ENCODE measurements at regions not wholly inside any gene's neighbourhood (a gene's known extent, or its start where the extent isn't known, plus 50 kb on each side); places are given as distances from the start of the nearest gene placed in this dataset.

- DNase-seq, result no peak
Measured at GRCh38 chr12:112559784-112560183, 141.0 kb downstream of the PTPN11 start.

- no peak for DNase-seq
Measured at GRCh38 chr12:112564160-112564784, 145.5 kb downstream of the PTPN11 start.

GRCh38 chr12:112568641-112569040, 149.9 kb downstream of the PTPN11 start:
- no peak for DNase-seq

- DNase-seq, result no peak
Measured at GRCh38 chr12:112570096-112570495, 151.3 kb downstream of the PTPN11 start.

- no peak for DNase-seq
Measured at GRCh38 chr12:112573141-112573540, 154.4 kb downstream of the PTPN11 start.

- DNase-seq, result no peak
Measured at GRCh38 chr12:112574896-112575558, 156.3 kb downstream of the PTPN11 start.

GRCh38 chr12:112575559-112576067, 156.9 kb downstream of the PTPN11 start:
- DNase-seq, result no peak

GRCh38 chr12:112577473-112578329, 159.0 kb downstream of the PTPN11 start:
- no peak for DNase-seq

- no peak for DNase-seq
Measured at GRCh38 chr12:112584266-112584722, 165.5 kb downstream of the PTPN11 start.

GRCh38 chr12:112586148-112586783, 167.5 kb downstream of the PTPN11 start:
- no peak for DNase-seq

- no peak for DNase-seq
Measured at GRCh38 chr12:112589275-112589674, 170.5 kb downstream of the PTPN11 start.

GRCh38 chr12:112590281-112590680, 171.5 kb downstream of the PTPN11 start:
- no peak for DNase-seq

GRCh38 chr12:112591488-112591887, 172.7 kb downstream of the PTPN11 start:
- no peak for DNase-seq

GRCh38 chr12:112595410-112595809, 176.7 kb downstream of the PTPN11 start:
- no peak for DNase-seq

GRCh38 chr12:112597986-112598385, 179.2 kb downstream of the PTPN11 start:
- no peak for DNase-seq

- no peak for DNase-seq
Measured at GRCh38 chr12:112598626-112599025, 179.9 kb downstream of the PTPN11 start.

GRCh38 chr12:112599871-112600270, 181.1 kb downstream of the PTPN11 start:
- DNase-seq, result peak in 1 of 2 donors; percentile 6

- no peak for DNase-seq
Measured at GRCh38 chr12:112602150-112602549, 183.4 kb downstream of the PTPN11 start.

- no peak for DNase-seq
Measured at GRCh38 chr12:112606611-112607365, 184.8 kb upstream of the RPH3A start.

- no peak for DNase-seq
Measured at GRCh38 chr12:112607427-112607826, 184.1 kb upstream of the RPH3A start.

- DNase-seq, result no peak
Measured at GRCh38 chr12:112611908-112612307, 179.6 kb upstream of the RPH3A start.

GRCh38 chr12:112615196-112615595, 176.4 kb upstream of the RPH3A start:
- DNase-seq, result no peak
